Right forelimb (tissue), 1 donor: ENCODE measurements at regions not wholly inside any gene's neighbourhood (a gene's known extent, or its start where the extent isn't known, plus 50 kb on each side); places are given as distances from the start of the nearest gene placed in this dataset.

ENCODE experiments used
- DNase-seq: peaks from one replicate; pipeline ENCODE4 v3.0.0-alpha.2; 2018

- DNase-seq: no peak
Measured at GRCh38 chr9:13524245-13524644, 244.8 kb upstream of the MPDZ start.

- no peak for DNase-seq
Measured at GRCh38 chr9:13520069-13520468, 240.6 kb upstream of the MPDZ start.

- DNase-seq: peak; percentile 62
Measured at GRCh38 chr9:13513716-13514444, 234.4 kb upstream of the MPDZ start.

- peak; percentile 58 for DNase-seq
Measured at GRCh38 chr9:13513286-13513685, 233.8 kb upstream of the MPDZ start.

GRCh38 chr9:13508681-13509080 is 229.2 kb upstream of the MPDZ start:
- no peak for DNase-seq

GRCh38 chr9:13508086-13508485 is 228.6 kb upstream of the MPDZ start:
- DNase-seq: no peak

GRCh38 chr9:13505797-13506196 is 226.3 kb upstream of the MPDZ start:
- no peak for DNase-seq

GRCh38 chr9:13503599-13503998 is 224.1 kb upstream of the MPDZ start:
- no peak for DNase-seq

- DNase-seq: no peak
Measured at GRCh38 chr9:13502484-13502883, 223.0 kb upstream of the MPDZ start.

GRCh38 chr9:13501018-13501417 is 221.5 kb upstream of the MPDZ start:
- no peak for DNase-seq

GRCh38 chr9:13500034-13500433 is 220.5 kb upstream of the MPDZ start:
- no peak for DNase-seq

GRCh38 chr9:13493697-13494096 is 214.2 kb upstream of the MPDZ start:
- no peak for DNase-seq

GRCh38 chr9:13491493-13492424 is 212.3 kb upstream of the MPDZ start:
- no peak for DNase-seq

GRCh38 chr9:13491138-13491492 is 211.6 kb upstream of the MPDZ start:
- DNase-seq: no peak

GRCh38 chr9:13487936-13488335 is 208.4 kb upstream of the MPDZ start:
- no peak for DNase-seq

GRCh38 chr9:13487498-13487897 is 208.0 kb upstream of the MPDZ start:
- no peak for DNase-seq

GRCh38 chr9:13487071-13487470 is 207.6 kb upstream of the MPDZ start:
- no peak for DNase-seq

GRCh38 chr9:13485068-13485596 is 205.6 kb upstream of the MPDZ start:
- DNase-seq: peak; percentile 71

- no peak for DNase-seq
Measured at GRCh38 chr9:13484186-13484585, 204.7 kb upstream of the MPDZ start.

GRCh38 chr9:13481274-13481673 is 201.8 kb upstream of the MPDZ start:
- DNase-seq: no peak

- no peak for DNase-seq
Measured at GRCh38 chr9:13480693-13481092, 201.2 kb upstream of the MPDZ start.

- no peak for DNase-seq
Measured at GRCh38 chr9:13479096-13479495, 199.6 kb upstream of the MPDZ start.

- DNase-seq: no peak
Measured at GRCh38 chr9:13478639-13479038, 199.1 kb upstream of the MPDZ start.

GRCh38 chr9:13478160-13478559 is 198.7 kb upstream of the MPDZ start:
- DNase-seq: no peak
